ENCODE measurements at regions not wholly inside any gene's neighbourhood (a gene's known extent, or its start where the extent isn't known, plus 50 kb on each side); places are given as distances from the start of the nearest gene placed in this dataset.

DNA sequence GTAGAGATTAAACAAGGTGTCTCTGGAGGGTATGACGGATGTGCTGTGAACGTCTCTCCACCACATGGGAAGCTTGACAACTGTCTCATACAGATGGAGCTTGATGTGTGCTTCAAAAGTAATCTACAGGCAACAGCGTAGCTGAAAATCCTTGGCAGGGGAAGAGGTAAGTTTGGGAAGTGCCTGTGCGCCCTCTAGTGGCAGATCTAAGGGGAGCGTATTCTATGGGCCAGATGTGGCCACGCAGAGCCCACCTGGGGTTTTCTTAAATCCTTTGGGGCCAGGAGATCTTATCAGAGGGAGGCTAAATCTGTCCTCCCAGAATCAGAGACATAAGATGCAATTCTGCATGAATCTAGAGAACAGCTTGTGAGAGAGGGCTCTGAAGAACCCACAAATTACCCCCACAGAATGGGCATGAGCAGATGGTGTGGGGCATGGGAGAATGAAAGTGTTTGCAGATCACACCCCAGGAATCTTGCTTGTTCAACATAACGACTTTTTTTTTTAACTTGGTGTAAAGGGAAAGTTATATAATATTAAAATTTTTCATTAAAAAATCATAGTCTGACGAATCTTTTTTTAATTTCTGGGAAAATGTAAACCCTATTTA lies 91.2 kb upstream of the MPP7 start:
- DNase-seq, result peak; percentile 40 to 81

DNA sequence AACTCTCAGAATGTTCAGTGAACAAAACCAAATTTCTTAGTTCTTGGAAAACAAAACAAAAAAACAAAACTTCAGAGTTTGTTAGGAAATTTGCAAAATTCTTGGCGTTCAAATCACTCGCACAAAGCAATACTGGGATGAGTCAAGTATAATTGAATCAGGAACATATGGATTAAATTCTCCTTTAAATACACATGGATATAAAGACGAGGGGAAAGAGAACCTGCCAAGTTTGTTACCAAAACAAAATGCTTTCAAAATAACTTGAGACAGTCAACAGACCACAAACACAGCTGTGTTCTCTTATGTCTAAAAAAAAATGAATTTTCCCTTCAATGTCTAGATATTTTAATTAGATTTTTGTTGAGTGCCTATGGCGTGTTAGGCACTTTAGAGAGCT lies 93.5 kb upstream of the MPP7 start:
- DNase-seq, result no peak

DNA sequence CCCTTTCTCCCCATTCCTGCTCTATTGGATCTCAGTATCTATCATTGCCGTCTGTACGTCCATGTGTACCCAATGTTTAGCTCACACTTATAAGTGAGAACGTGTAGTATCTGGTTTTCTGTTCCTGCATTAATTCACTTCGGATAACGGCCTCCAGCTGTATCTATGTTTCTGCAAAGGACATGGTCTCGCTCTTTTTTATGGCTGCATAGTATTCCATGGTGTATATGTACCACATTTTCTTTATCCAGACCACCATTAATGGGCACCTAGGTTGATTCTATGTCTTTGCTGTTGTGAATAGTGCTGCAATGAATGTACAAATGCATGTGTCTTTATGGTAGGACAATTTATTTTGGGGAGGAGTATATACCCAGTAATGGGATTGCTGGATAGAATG lies 94.4 kb upstream of the MPP7 start:
- no peak for DNase-seq

DNA sequence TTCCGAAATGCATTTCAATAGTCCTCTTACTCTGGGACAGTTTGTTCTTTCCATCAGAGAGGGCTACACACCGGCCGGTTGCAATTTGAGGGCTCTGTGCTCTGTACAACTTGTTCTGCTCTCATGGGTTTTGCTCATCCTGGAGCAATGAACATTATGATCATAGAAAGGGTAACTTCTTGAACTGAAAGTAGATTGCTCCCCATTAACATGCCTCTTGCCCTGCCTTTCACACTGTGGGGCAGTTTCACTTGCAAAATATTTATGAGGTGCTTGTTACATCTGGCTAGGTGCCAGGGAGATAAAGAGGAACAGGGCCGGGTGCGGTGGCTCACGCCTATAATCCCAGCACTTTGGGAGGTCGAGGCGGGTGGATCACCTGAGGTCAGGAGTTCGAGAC lies 97.3 kb upstream of the MPP7 start:
- DNase-seq, result peak in 1 of 2 donors; percentile 33

DNA sequence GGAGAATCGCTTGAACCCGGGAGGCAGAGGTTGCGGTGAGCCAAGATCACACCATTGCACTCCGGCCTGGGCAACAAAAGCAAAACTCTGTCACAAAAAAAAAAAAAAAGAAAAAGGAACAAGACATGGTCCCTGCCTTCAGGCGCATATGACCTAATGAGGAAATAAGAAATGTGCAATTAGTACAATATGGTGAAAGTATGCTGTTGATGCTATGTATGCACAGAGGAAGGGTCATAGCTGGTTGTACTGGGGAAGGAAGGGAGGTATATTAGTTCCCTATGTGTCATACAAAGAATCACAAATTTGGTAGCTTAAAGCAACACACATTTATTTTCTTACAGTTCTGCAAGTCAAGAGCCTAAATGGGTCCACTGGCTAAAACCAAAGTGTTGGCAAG lies 97.8 kb upstream of the MPP7 start:
- DNase-seq, result peak; percentile 81 to 95

DNA sequence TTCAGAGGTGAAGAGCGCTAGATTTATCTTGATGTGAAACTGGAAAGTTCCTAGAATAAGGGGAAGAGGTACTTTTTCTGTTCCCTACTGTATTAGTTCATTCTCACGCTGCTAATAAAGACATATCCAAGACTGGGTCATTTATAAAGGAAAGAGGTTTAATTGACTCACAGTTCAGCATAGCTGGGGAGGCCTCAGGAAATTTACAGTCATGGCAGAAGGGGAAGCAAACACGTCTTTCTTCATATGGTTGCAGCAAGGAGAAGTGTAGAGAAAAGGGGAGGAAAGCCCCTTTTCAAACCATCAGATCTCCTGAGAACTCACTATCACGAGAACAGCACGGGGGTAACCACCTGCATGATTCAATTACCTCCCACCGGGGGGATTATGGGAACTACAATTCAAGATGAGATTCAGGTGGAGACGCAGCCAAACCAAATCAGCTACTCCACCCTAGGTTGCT lies 99.8 kb upstream of the MPP7 start:
- DNase-seq, result peak; percentile 79 to 90

DNA sequence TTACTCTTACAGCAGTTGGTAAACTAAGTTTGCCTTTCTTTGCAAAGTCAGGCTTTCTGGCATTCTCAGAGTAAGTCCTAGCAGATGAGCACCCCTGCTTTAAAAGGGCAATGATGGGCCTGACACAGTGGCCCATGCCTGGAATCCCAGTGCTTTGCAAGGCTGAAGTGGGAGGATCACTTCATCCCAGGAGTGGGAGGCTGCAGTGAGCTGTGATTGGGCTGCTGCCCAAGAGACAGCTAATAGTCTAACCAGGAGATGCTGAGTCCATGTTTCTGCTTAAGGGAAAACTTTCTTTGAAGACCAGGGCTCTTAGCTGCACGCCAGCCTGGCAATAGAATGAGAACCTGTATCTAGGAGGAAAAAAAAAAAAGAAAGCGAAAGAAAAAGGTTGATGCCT lies 100.2 kb upstream of the MPP7 start:
- peak in 1 of 2 donors; percentile 43 for DNase-seq

DNA sequence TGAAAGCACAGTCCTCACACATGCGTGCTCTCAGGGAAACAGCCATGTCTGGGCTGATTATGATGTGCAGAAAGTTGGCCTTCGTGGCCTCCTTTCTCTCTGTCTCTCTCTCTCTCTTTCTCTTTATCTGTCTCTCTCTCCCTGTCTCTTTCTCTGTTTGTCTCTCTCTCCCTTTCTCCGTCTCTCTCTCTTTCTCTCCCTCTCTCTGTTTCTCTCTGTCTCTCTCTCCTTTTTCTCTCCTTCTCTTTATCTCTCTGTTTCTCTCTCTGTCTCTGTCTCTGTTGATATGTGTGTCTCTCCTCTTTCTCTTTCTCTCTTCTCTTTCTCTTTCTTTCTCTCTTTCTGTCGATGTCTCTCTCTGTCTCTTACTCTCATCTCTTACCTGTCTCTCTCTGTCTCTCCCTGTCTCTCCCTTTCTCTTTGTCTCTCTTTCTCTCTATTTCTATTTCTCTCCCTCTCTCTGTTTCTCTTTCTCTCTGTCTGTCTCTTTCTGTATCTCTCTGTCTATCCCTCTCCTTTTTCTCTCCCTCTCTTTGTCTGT lies 105.4 kb upstream of the MPP7 start:
- DNase-seq, result no peak

DNA sequence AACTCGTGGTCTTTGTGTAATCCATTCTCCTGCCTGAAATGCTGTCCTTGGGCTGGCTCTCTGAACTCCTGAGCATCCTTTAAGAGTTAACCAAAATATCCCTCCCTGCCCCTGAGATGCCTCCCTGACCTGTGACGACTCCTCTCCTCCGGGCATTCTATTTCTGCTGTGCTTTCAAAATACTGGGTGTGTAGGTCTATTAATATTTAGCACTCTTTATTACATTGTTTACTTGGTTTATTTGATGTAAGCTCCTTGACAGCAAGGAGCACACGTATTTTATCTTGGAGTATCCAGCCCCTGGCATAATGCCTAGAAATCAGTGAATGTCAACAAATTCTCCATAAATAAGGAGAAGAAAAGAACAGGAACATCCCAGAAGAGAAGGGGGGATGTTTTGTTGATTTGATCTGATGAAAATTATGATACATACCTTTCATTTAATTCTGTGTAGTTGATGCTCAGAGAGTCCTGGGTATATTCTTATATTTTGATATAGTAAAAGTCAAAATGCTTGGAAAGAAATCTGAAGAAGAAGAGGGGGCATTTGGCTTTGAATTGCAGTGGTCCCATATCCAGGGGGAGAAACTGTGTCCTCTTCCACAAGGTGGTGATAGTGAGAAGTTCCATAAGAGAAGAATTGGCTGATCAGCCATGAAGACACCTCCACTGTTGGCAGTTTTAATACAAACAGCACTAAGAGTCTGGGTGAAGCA lies 107.7 kb upstream of the MPP7 start:
- no peak for DNase-seq

DNA sequence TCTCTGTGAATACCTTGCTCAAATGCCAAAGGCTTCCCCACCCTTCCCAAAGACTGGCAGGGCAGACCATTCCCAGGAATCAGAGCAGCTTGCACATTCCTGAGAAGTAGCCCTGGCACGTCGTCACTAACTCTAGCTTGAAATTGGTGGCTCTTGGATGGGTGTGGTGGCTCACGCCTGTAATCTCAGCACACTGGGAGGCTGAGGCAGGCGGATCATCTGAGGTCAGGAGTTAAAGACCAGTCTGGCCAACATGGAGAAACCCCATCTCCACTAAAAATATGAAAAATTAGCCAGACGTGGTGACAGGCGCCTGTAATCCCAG lies 108.2 kb upstream of the MPP7 start:
- no peak for DNase-seq

DNA sequence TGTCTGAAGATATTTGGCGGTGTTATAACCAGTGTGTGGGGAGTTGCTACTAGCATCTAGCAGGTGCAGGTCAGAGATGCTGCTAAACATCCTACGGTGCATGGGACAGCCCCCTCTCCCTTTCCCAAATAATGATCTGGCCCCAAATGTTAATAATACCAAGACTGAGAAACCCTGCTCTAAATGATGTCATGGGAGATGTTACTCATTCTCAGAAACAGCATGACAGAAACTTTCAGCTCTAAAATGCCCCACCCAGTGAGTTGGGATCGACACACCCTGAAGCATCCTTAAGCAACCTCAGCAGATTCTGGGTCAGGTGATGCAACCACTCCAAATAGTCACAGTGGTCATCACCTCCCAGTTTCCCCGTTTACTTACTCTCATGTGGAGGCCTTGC lies 108.8 kb upstream of the MPP7 start:
- DNase-seq, result peak; percentile 90 to 92

DNA sequence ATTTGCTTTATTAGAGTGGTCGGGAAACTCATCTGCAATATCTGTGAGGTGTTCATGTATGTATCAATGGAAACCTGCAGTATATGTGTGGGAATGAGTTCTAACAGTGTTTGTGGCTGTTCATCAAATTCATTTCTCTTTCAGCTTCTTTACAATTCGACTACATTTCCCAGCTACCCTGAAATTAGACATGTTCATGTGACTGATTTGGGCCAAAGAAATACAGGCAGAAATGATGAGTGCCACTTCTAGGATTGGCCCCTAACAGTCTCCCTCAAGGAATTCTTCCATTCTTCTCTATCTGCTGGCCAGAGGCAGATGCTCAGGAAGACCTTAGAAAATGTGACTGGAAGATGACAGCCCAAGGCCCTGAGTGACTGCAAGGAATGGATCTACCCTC lies 114.8 kb upstream of the WAC start:
- DNase-seq, result no peak

DNA sequence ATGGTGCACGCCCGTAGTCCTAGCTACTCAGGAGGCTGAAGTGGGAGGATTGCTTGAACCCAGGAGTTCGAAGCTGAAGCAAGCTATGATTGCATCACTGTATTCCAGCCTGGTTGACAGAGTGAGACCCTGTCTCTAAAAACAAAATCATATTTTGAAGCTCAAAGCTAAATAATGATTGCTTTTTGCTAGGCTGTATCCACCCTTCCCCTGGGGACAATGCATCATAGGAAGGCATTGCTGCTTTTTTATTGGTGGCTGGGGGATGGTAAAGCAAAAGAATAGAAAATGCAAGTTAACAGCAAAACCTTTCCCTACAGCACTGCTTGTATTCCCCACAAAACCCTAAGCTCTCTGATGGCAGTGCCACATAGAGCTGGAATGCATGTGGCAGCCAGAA lies 107.5 kb upstream of the WAC start:
- no peak for DNase-seq

DNA sequence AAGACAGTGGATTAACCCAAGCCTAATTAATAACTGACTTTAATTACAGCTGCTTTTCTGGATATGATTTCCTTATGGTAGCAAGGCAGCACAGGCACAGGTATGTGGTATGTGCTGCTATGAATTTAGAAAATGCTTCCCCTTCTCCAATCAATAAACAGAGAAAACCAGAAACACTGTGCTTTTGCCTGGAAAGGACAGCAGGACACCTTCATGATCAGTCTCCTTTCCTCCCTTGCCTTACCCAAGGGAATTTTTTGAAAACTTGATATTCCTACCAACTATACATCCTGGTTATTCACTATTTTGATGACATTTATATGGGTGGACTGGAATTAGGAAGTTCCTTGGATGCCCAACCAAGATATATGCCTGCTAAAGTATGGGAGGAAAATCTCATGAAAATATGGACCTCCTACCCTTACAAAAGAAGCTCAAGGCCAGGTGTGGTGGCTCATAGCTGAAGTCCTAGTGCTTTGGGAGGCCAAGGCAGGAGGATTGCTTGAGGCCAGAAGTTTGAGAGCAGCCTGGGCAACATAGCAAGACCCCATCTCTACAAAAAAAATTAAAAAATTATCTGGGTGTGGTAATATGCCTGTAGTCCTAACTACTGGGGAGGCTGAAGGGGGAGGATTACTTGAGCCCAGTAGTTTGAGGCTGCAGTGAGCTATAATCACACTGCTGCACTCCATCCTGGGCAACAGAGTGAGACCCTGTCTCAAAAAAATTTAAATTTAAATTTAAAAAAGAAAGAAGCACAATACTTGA lies 106.3 kb upstream of the WAC start:
- no peak for DNase-seq

DNA sequence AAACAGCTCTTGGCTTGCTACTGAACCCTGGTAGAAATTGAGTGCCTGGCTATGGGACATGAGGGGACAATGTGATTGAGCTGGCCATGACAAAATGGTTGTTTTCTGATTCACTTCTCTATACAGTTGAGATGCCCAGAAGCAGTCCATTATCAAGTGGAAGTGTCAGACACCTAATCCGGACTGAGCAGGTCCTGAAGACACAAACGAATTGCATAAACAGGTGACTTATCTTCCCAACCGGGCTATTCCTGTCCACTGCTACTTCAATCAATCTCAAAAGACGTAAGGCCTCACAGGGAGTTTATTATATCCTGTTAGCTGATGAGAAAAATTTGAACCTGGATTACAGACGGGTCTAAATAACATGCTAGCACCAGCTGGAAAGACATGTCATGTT lies 105.5 kb upstream of the WAC start:
- DNase-seq, result no peak

DNA sequence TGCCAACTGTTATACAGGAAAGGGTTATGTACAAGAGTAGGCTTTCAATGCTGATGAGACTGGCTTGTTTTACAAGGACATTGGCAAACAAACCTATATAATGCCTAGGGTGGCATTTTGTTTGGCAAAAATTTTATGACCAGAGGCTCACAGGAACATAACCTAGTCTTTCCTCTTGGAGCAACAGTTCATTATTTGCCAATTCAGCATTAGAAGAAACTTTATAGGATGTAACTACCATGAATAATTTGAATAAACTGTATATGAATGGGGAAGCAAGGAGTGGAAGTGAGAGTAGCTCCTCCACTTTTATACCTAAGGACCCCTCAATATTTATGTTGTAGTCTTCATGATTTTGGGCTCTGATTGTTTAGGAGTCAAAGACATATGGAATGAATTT lies 103.9 kb upstream of the WAC start:
- DNase-seq, result no peak

DNA sequence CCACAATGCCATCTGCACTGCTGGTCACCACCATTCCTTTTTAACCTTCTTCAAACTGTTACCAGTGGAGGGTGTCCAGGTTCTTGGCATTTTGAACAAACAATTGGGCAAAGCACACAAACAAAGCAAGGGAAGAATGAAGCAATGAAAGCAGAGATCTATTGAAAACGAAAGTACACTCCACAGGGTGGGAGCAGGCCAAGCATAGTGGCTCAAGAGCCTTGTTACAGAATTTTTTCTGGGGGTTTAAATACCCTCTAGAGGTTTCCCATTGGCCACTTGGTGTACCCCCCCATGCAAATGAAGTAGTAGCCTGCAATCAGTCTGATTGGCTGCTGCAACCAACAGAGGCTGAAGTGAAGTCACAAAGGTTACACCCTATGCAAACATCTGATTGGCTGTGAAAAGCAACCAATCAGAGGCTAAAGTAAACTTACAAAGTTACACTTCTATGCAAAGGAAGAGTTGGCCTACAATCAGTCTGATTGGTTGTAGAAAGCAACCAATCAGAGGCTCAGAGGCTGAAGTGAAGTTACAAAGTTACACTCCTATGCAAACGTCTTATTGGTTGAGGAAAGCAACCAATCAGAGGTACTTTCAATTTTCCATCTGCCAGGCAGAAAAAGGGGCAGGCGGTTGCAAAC lies 103.2 kb upstream of the WAC start:
- no peak for DNase-seq

DNA sequence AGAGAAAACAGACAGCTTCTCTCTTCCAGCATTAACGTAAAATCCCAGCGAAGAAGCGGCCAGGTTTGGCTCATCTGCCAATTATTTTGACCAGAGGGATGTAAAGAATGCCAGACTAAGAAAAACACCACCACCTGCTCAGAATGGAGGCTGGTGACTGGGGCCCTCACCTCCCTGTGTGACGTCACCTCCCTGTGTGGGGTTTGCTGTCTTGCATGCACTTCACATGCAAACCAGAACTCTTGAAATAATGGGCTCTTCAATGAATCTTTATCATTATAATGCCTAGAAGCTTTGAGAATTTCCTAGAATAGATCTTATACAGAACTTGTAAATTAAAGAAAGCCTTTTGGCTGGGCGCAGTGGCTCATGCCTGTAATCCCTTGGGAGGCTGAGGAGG lies 101.8 kb upstream of the WAC start:
- no peak for DNase-seq

DNA sequence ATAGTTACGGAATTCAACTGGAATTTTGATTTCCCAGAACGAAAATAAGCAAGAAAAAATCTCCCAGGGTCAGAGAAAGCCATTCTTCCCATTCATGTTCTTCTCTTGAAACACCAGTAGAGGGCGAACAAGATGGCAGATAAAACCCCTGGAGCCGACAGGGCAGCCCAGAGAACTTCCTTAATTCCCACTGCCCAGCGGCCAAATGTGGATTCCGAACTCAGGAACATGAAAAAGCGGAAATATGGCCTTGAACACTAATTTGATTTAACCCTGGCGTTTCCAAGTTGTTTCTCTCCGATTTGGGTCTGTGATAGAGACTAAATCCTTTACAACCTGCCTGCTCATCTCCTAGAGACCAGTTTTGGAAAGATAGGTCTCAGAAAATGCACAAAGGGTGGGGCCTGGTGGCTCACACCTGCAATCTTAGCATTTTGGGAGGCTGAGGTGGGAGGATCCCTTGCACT lies 100.7 kb upstream of the WAC start:
- DNase-seq, result peak; percentile 83 to 89

DNA sequence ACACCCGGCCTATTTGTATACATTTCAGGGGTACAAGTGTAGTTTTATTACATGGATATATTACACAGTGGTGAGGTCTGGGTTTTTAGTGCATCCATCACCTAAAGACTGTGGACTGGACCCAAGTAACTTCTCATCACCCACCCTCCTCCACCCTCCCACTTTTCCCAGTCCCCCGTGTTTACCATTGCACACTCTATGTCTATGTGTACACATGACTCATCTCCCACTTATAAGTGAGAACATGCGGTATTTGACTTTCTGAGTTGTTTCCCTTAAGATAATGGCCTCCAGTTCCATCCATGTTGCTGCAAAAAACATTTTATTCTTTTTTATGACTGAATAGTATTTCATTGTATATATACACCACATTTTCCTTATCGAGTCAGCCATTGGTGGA lies 98.9 kb upstream of the WAC start:
- no peak for DNase-seq

DNA sequence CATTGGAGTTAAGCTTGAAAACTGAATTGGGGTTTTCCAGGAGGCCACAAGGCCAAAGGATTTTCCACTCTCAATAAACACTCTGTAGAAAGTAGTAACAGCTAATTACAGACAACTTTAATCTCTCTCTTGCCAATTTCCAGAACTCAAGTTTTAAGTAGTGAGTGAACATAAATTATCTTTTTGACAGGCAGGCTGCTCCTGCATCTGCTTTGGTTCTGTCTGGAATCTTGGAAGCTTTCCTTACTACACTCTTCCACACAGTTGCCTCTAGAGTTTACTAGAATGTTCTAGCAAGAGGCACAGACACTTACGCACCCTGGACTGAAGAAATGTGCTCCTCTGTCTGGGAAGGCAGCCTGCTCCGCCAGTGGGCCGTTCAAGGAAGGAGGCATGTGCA lies 90.5 kb upstream of the WAC start:
- DNase-seq, result no peak

DNA sequence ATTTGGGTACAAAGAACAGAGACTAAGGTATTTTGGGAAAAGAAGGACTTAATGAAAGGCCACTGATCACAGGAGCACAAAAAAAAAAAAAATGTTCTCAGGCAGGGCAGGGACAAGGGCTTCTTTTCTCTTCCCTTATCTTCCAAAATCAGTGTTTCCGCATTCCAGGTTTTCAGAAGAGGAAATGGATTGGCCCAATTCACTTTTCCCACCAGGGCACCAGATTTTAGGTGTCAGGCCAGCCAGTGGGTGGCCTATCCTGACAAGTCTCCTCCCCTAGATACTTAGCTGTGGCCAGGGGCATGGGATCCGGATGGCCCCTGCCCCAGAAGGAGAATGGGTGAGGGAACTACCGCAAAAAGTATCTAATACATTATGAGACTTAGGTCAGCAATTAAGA lies 88.9 kb upstream of the WAC start:
- no peak for DNase-seq

DNA sequence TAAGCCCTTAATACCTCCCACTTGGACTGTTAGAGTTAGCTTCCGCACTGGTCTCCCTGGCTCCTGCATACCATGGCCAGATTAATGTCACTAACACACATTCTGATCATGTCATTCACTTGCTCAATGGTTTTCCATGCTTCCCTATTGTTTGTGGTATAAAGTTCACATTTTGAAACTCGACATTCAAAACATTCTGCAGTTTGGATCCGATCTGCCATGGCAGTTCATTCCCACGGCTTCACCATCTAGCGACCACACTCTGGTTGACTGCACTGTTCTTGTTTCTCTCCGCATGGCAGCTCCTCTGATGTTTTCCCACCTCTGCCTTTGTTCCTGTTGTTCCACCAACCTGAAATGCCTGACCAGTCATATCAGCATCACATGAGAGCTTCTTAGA lies 87.4 kb upstream of the WAC start:
- no peak for DNase-seq

Measured in inflammatory macrophage treated with lipopolysaccharide for 1 hour (primary cell).